GM18907 (cell line): ENCODE measurements at regions not wholly inside any gene's neighbourhood (a gene's known extent, or its start where the extent isn't known, plus 50 kb on each side); places are given as distances from the start of the nearest gene placed in this dataset.

Experiments used
- ATAC-seq: cut with Tn5 transposase; IDR thresholded peaks from one replicate; pipeline ENCODE4 v1.9.1; 2021; ENCODE audit warnings: mild to moderate bottlenecking, moderate library complexity; ENCODE audit not compliant: unreplicated experiment

DNA sequence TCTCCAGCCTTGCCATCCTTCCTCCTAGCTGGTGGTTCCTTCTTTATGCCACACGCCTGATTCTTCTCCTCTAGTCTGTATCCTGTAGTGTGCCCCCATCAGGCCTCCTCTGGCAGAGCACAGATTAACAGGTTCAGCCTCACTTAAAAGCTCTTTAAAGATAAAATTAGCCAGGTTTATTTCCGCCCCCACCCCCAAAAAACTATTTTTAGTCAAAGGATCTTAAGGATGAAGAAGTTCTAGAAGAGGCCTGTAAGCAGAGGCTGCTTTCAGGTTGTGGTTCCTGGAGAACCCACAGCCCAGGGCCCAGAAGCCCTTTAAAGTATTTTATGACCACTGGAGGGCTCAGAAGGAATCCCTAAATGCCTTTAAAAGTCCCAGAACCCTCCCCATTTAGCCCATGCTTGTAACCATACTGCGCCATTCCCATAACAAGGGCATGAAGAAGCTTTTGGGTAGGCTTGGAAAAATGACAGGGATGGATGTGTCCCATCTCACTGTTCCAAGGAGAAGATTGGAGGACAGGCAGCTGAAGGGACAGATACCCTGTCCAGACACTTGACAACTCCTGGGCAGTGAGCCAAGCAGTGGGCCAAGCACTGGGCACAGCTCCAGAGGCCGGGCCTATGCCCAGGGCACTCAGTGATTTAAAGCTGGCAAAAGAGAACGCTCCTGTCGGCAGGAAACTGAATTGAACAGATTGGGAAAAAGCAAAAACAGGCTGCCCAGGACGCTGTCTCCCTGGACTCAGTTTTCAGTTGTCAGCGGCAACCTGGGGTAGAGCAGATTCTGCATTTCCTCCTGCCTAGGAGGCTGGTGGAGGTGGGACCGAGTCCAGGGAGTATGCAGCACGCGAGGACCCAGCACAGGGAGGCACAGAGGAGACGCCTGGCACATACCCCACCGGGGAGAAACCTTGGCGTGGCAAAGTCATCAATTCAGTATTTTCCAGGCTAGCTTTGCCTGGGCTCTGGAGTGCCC lies 106.3 kb upstream of the SSBP2 start:
- no peak for ATAC-seq

- ATAC-seq = no peak
Observed at GRCh38 chr5:81855591-81855990, 104.7 kb upstream of the SSBP2 start.

DNA sequence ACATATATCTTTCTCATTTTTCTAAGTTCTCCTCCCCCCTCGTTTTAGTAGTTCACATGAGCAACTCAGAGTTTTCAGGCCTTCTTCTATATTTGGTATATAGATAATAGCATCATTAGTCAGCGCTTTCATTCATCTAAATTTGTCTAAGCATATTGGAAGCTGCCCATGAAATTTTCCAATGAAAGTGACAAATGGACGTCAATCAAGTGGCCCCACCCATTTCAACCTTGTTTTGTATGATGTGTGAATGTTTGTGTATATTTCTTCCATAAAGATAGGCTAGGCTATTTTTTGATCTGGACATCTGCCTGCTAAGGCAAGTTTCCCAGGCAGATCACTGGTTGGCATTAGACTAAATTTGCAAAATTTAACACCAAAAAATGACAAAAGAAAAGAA lies 104.0 kb upstream of the SSBP2 start:
- ATAC-seq = no peak

GRCh38 chr5:81854485-81854884 lies 103.6 kb upstream of the SSBP2 start:
- no peak for ATAC-seq

- no peak for ATAC-seq
Observed at GRCh38 chr5:81853030-81853357, 102.1 kb upstream of the SSBP2 start.

GRCh38 chr5:81852291-81853029 lies 101.6 kb upstream of the SSBP2 start:
- ATAC-seq = no peak

- ATAC-seq = peak; percentile 90
Observed at GRCh38 chr5:81851481-81852178, 100.7 kb upstream of the SSBP2 start.

DNA sequence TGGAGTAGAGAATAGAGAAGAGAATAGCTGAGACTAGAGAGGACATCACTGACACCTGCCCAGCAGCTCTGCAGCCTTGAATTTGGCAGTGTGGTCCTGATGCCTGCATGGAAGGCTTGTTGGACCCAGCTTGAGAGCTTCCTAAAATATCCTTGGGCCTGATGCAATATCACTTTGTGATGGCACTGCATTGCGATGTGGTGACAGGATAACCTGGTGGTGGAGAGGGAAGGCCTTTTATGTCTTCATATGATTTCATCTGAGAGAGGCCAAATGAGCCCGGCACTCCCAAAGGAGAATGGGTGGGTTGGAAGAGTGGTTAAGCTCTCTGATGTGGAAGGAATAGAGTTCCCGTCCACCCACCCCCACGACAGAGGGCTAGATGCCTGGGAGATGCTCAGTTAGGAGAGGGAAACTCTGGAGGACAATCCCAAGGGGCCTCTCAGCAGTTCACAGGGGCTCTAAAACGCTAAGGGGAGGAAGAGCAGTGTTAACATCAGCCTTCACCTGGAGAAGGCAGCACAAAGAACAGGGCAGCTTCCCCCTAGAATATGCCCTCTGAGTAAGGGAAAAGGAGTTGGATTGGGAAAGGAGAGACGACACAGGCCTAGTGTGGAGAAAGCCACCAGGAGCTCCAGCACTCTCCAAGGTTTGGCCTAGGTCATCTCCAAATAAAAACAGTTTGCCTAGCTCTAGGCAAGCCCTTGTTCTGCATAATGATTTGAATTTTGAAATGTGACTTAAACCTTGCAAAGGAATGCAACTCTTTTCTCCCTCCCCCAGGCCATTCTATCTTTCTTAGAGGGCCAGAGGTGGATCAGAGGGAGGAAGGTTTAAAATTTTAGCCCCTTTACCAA lies 99.8 kb upstream of the SSBP2 start:
- no peak for ATAC-seq

GRCh38 chr5:81849770-81850367 lies 99.0 kb upstream of the SSBP2 start:
- ATAC-seq = no peak

DNA sequence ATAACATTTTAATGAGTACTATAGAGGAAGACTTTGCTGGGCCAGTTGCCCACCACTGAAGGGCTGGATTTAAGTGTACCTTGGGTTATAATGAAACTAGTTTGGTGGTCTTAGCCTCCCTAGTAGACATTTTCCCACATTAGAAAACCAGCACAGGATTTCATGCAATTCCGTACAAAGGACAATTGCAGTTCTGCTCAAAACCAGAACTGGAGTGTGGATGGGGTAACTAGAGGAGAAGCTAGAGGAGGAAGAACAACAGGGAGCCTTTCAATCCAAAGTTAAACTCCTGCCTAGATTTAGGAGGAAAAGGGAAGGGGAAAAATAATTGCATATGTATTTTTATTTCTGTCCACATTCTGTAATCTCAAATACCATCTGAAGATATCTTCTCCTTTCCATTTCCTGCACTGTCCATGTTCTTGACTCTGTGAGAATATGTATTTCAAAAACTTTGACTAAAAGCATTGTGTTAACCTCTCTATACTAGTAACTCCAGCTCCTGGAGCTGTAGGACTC lies 97.5 kb upstream of the SSBP2 start:
- no peak for ATAC-seq

- ATAC-seq = no peak
Observed at GRCh38 chr5:81846301-81846700, 95.4 kb upstream of the SSBP2 start.

DNA sequence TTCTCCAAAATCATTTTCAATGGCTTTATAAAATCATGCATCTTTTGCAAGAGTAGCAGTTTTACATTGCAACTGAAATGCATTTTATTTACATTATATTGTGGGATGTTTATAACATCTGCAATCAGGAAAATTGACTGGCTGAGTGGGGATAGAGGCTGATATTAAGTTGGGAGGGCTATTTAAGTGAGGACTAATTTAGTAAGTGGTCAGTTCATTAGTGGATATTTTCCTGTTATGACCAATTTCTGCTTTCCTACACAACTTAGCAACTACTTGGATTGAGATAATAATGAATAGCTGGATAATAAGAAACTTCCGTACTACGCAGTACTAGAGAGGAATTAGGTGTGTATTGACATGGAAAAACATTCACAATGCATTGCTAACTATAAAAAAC lies 92.9 kb upstream of the SSBP2 start:
- ATAC-seq = no peak

GRCh38 chr5:81842795-81843398 lies 92.0 kb upstream of the SSBP2 start:
- ATAC-seq = no peak

GRCh38 chr5:81839034-81839433 lies 88.1 kb upstream of the SSBP2 start:
- ATAC-seq = no peak

- peak; percentile 87 for ATAC-seq
Observed at GRCh38 chr5:81838307-81838906, 87.5 kb upstream of the SSBP2 start.

DNA sequence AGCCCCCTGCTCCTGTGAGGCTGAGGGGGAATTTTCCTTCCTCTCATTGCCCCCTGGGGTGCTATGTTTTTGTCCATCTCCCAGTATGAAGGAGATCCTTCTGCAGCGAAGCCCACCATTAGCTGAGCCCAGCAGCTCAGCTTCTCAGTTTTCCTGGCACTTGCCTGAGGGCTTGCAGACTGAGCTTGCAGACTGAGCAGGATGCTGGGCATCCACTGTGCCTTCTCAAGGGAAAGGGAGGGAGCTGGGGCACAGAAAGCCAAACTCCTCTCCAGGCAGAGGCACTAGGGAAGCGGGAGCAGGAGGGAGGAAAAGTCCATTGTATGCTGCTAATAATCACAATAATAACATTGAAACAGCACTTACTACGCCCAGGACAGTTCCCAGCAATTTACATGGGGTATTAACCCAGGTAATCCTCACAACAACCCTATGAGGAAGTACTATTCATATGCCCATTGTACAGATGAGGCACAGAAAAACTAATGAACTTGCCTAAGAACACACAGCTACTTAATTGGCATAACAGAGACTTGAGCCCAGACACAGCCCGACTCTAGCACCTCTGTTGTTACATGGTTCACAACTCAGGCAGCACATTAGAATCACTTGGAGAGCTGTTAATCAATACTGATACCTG lies 86.9 kb upstream of the SSBP2 start:
- no peak for ATAC-seq

GRCh38 chr5:81835814-81836367 lies 85.0 kb upstream of the SSBP2 start:
- ATAC-seq = no peak

DNA sequence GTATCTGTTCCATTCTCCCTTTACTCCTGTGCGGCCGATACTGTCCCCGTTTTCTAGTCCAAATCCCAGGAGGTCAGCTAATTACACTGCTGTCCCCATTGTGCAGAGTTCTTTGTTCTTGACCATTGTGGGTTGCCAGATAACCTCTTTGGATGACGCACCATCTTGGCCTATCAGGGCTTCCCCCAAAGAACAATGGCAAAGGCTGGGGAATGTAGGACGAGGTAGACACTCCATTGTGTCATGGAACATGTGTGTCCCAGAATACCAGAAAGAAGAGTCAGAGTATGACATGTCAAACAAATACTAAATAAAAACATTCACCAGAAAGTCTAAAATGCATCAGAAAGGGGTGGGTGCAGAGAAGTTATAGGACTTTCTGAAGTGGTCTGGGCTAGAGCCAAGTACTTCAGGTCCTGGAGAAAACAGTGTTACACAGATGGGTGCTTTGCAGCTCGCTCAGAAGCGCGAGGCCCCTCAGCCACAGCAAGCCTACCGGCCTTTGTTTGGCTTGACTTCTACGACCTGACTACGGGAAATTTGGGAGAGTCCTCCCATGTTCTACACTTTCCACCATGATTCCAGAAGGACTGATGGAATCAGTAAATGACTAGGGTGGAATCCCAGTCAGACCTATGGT lies 83.2 kb upstream of the SSBP2 start:
- ATAC-seq = no peak
